GM12873 (cell line): ENCODE measurements at regions not wholly inside any gene's neighbourhood (a gene's known extent, or its start where the extent isn't known, plus 50 kb on each side); places are given as distances from the start of the nearest gene placed in this dataset.

Experiments used
- CTCF ChIP-seq: IDR thresholded peaks from 2 replicates; pipeline ENCODE4 v1.5.1; 2012; ENCODE audit warnings: low read depth, mild to moderate bottlenecking, moderate library complexity, low read length, control low read depth; ENCODE audit not compliant: insufficient read depth; ENCODE audit errors: missing control alignments

GRCh38 chr5:92206681-92207080 is 823.6 kb upstream of the ARRDC3 start:
- no peak for TF ChIP-seq CTCF

- no peak for TF ChIP-seq CTCF
These were observed 798.5 kb upstream of the ARRDC3 start for GRCh38 chr5:92181656-92182055.

GRCh38 chr5:92180391-92180790 is 797.3 kb upstream of the ARRDC3 start:
- TF ChIP-seq CTCF: no peak

GRCh38 chr5:92179651-92180050 is 796.5 kb upstream of the ARRDC3 start:
- no peak for TF ChIP-seq CTCF

- TF ChIP-seq CTCF: no peak
These were observed 794.9 kb upstream of the ARRDC3 start for GRCh38 chr5:92177926-92178487.

- no peak for TF ChIP-seq CTCF
These were observed 780.8 kb upstream of the ARRDC3 start for GRCh38 chr5:92163906-92164305.

- TF ChIP-seq CTCF: no peak
These were observed 764.7 kb upstream of the ARRDC3 start for GRCh38 chr5:92147798-92148197.

GRCh38 chr5:92147266-92147665 is 764.1 kb upstream of the ARRDC3 start:
- no peak for TF ChIP-seq CTCF
